ENCODE measurements at regions not wholly inside any gene's neighbourhood (a gene's known extent, or its start where the extent isn't known, plus 50 kb on each side); places are given as distances from the start of the nearest gene placed in this dataset.

DNA sequence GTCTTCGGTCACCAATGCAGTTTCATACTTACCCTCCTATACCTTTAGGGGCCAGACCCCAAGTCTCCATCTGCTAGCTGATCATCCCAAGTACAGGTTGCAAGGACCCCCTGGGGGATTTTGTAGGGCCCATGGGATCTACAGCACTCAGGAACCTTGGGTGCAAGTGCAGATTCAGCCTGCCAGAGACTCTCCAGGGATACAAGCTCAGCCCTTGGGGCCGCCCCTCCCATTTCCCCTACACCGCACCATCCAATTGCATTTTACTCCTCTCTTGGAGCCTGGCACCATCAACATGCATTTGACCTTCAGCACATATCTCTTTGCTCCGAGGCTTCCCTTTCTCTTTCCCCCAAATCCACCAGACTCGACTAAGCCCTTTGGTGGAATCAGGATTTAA lies 154.7 kb upstream of the ZNF536 start:
- CTCF ChIA-PET, result interaction anchor here (1.2 kb wide), 1 partner anchor 9 kb away, joined by 3 read pairs; no protein-coding TSS in a partner anchor
- H3K4me3 ChIP-seq (ENCODE audit: low read depth, low read length), result no peak overlapping the region
- no peak for DNase-seq (ENCODE audit: low read depth)
- H3K27me3 ChIP-seq (ENCODE audit: control insufficient read depth, insufficient read depth, low read length), result no peaks in the 10 kb centered on the region
- TF ChIP-seq, protein P1, sequence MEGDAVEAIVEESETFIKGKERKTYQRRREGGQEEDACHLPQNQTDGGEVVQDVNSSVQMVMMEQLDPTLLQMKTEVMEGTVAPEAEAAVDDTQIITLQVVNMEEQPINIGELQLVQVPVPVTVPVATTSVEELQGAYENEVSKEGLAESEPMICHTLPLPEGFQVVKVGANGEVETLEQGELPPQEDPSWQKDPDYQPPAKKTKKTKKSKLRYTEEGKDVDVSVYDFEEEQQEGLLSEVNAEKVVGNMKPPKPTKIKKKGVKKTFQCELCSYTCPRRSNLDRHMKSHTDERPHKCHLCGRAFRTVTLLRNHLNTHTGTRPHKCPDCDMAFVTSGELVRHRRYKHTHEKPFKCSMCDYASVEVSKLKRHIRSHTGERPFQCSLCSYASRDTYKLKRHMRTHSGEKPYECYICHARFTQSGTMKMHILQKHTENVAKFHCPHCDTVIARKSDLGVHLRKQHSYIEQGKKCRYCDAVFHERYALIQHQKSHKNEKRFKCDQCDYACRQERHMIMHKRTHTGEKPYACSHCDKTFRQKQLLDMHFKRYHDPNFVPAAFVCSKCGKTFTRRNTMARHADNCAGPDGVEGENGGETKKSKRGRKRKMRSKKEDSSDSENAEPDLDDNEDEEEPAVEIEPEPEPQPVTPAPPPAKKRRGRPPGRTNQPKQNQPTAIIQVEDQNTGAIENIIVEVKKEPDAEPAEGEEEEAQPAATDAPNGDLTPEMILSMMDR (IDR thresholded peaks at IDR 0.05; ENCODE audit: insufficient read depth, low read depth, low read length), result no peak
- H3K36me3 ChIP-seq (ENCODE audit: control insufficient read depth, insufficient read depth, low read length), result no peaks in the 10 kb centered on the region
- POLR2A ChIA-PET, result interaction anchor here (0.5 kb wide), 1 partner anchor 357 kb away, joined by 3 read pairs; no protein-coding TSS in a partner anchor

DNA sequence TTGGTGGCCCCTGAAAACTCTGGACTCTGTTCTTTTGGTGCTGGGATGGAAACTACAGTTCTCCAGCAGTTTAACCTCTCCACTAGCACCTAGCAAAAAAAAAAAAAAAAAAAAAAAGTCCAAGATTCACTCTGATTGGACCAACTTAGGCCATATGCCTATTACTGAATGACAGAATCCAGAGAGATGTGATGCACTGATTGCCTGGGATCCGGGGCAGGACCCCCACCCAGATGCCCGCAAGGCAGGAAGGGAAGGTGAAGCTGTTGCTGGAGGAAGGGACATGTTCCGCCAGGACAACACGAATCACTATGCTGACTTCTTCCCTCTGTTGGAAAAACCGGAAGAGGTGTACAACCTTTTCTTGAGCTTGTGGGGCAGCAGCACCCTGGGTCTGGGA lies 152.5 kb upstream of the ZNF536 start:
- no peaks in the 10 kb centered on the region for H3K27me3 ChIP-seq (ENCODE audit: control insufficient read depth, insufficient read depth, low read length)
- no peak for DNase-seq (ENCODE audit: low read depth)
- no peak overlapping the region for H3K4me3 ChIP-seq (ENCODE audit: low read depth, low read length)
- TF ChIP-seq, protein P1 (IDR thresholded peaks at IDR 0.05; ENCODE audit: insufficient read depth, low read depth, low read length), result no peak
- H3K36me3 ChIP-seq (ENCODE audit: control insufficient read depth, insufficient read depth, low read length), result no peaks in the 10 kb centered on the region
- ChIA-PET POLR2A (no interaction called here), CTCF (no interaction called here)

DNA sequence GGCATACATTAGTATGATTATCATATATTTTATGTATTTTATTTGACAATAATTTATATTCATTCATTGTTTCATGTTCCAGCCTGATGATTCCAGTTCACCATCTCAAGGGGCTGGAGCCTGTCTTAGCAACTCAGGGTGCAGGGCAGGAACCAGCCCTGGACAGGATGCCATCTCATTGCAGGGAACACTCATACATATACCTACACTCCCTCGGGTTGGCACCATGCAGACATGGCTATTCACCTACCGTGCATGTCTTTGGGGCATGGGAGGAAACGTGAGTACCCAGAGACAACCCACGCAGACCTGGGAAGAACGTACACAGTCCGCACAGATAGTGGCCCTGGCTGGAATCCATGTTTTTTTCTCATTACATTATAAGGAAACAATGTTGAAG lies 151.0 kb upstream of the ZNF536 start:
- Histone ChIP-seq H3K4me3 (ENCODE audit: low read depth, low read length) (no peak overlapping the region), H3K27me3 (ENCODE audit: control insufficient read depth, insufficient read depth, low read length) (peaks cover 6% of the 10 kb centered on the region), H3K36me3 (ENCODE audit: control insufficient read depth, insufficient read depth, low read length) (no peaks in the 10 kb centered on the region)
- ChIA-PET POLR2A (no interaction called here), CTCF (no interaction called here)
- TF ChIP-seq, protein P1 (IDR thresholded peaks at IDR 0.05; ENCODE audit: insufficient read depth, low read depth, low read length), result no peak
- no peak for DNase-seq (ENCODE audit: low read depth)

DNA sequence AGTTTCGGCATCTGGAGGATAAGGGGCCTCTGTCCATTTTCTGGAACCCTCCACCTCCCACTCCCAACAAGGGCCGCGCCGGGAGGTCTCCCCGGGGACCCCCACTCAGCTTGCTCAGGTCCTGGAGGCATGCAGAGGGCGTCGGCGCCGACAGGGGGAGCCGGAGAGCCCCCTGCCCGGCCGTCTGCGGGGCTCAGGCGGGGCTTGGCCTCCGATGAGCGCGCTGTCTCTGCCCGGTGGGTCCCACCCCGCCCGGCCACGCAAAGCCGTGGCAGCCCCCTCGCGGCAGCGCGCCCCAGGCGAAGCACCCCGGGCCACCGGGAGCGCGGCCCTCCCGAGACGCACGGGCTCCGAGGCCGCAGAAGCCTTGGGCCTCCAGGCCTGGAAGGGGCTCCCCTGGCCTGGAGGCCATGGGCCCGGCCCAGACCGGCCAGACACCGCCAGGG lies 149.7 kb upstream of the ZNF536 start:
- Histone ChIP-seq H3K27me3 (ENCODE audit: control insufficient read depth, insufficient read depth, low read length) (peaks cover 11% of the 10 kb centered on the region), H3K36me3 (ENCODE audit: control insufficient read depth, insufficient read depth, low read length) (no peaks in the 10 kb centered on the region), H3K4me3 (ENCODE audit: low read depth, low read length) (no peak overlapping the region)
- DNase-seq (ENCODE audit: low read depth), result no peak
- TF ChIP-seq, protein P1 (IDR thresholded peaks at IDR 0.05; ENCODE audit: insufficient read depth, low read depth, low read length), result peak; percentile 58
- POLR2A ChIA-PET, result no interaction called here
- CTCF ChIA-PET, result no interaction called here

DNA sequence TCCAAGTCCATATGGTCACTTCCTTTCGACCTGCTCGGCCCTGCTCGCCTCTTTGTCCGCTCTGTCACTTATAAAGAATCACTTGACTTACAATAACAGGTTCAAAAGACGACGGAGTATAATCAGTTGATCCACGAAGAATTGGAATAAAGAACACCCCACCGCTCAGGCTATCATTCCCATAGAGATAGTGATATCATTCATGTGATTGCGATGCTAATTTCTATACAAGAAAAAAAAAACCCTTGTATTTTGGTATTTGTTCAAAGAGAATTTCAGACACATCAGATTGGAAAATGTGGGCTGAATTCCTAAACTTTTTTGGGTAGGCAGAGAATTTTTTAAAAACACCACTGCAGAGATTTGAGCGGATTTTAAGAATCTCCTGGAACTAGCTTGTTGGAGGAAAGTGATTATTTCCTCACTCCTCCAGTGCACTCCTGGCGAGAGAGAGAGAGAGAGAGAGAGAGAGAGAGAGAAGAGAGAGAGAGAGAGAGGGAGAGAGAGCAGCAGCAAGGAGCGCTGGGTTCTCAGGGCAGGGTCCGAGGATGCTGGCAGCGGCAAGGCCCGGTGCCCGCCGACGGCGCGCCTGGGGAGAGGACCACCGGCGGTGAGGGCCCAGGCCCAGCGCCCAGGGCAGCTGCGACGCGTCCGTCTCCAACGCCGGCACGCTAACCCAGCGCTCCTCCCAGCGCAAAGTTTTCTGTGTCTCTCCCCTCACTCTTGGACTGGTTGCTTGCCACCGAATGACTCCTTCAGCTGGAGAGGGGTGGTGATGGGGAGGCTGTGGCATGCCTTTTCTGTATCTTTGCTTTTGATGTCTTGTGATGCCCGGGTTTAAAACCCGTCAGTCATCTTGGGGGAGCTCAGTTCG lies 149.0 kb upstream of the ZNF536 start:
- ChIA-PET CTCF (no interaction called here), POLR2A (no interaction called here)
- Histone ChIP-seq H3K36me3 (ENCODE audit: control insufficient read depth, insufficient read depth, low read length) (no peaks in the 10 kb centered on the region), H3K4me3 (ENCODE audit: low read depth, low read length) (no peak overlapping the region), H3K27me3 (ENCODE audit: control insufficient read depth, insufficient read depth, low read length) (peaks cover 13% of the 10 kb centered on the region)
- no peak for DNase-seq (ENCODE audit: low read depth)
- TF ChIP-seq, protein P1 (IDR thresholded peaks at IDR 0.05; ENCODE audit: insufficient read depth, low read depth, low read length), result no peak
